Suprapubic skin (tissue), 4 donors: ENCODE measurements at regions not wholly inside any gene's neighbourhood (a gene's known extent, or its start where the extent isn't known, plus 50 kb on each side); places are given as distances from the start of the nearest gene placed in this dataset.

ENCODE experiments used
- EP300 ChIP-seq: sonication (generic); formaldehyde crosslinking; IDR thresholded peaks from one replicate; pipeline ENCODE4 v1.6.1; 2017; ENCODE audit warnings: antibody characterized with exemption
- POLR2A ChIP-seq, 2 donors: fragments of 450-650 bp; IDR thresholded peaks; one replicate each; pipeline ENCODE4 v1.6.1; 2017; ENCODE audit warnings: antibody characterized with exemption in 2 of 2, mild to moderate bottlenecking in 2 of 2, moderate library complexity in 2 of 2
- POLR2AphosphoS5 ChIP-seq, 3 donors: sonication (generic); formaldehyde crosslinking; IDR thresholded peaks; one replicate each; pipeline ENCODE4 v1.6.1; 2017; ENCODE audit warnings: antibody characterized with exemption in 3 of 3
- TF ChIP-seq, protein P1 (sequence below), 2 donors: fragments of 200-600 bp in 1 of 2; fragments of 450-650 bp in 1 of 2; sonication (generic) in 1 of 2; IDR thresholded peaks; one replicate each; pipeline ENCODE4 v1.5.1; 2016 to 2019; ENCODE audit warnings: antibody characterized with exemption in 2 of 2, mild to moderate bottlenecking in 1 of 2, moderate library complexity in 1 of 2

DNA sequence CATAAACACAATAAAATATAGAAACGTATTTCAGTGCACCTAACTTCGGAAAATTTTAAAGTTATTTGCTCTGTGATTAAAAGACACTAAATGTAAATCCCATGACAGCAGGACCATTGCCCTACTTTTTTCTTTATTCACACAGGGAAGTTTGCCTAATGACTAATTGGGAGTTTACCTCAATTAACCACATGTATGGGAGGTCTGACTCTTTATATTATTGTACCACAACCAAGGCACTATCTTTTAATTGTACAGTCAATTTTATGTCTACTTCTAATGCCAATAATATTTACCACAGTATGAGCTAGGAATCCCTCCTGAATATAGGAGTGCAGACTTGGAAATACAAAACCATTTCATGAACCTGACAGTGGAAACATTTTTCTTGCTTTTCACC is 360.8 kb upstream of the NEGR1 start:
- TF ChIP-seq, protein P1, sequence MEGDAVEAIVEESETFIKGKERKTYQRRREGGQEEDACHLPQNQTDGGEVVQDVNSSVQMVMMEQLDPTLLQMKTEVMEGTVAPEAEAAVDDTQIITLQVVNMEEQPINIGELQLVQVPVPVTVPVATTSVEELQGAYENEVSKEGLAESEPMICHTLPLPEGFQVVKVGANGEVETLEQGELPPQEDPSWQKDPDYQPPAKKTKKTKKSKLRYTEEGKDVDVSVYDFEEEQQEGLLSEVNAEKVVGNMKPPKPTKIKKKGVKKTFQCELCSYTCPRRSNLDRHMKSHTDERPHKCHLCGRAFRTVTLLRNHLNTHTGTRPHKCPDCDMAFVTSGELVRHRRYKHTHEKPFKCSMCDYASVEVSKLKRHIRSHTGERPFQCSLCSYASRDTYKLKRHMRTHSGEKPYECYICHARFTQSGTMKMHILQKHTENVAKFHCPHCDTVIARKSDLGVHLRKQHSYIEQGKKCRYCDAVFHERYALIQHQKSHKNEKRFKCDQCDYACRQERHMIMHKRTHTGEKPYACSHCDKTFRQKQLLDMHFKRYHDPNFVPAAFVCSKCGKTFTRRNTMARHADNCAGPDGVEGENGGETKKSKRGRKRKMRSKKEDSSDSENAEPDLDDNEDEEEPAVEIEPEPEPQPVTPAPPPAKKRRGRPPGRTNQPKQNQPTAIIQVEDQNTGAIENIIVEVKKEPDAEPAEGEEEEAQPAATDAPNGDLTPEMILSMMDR (IDR thresholded peaks at IDR 0.05) = no peak
- no peak for TF ChIP-seq POLR2AphosphoS5 (IDR thresholded peaks at IDR 0.05)
- TF ChIP-seq POLR2A (IDR thresholded peaks at IDR 0.05) = no peak
- TF ChIP-seq EP300 = no peak
